Right lobe of liver (tissue), 4 donors: ENCODE measurements at regions not wholly inside any gene's neighbourhood (a gene's known extent, or its start where the extent isn't known, plus 50 kb on each side); places are given as distances from the start of the nearest gene placed in this dataset.

ENCODE experiments used
- POLR2A ChIP-seq: fragments of 450-650 bp; IDR thresholded peaks from one replicate; pipeline ENCODE4 v1.6.1; 2017; ENCODE audit warnings: antibody characterized with exemption, mild to moderate bottlenecking
- TF ChIP-seq, protein P1 (sequence below), 4 donors: fragments of 200-600 bp in 3 of 4; fragments of 450-650 bp in 1 of 4; IDR thresholded peaks; one replicate each; pipeline versions ENCODE4 v1.5.1 to v1.8.0; 2016 to 2022; ENCODE audit warnings: antibody characterized with exemption in 4 of 4, mild to moderate bottlenecking in 2 of 4
- donor health status: DM: no; HTN: no; CAD: no.
- donor health status: DM: no; HTN: no; CAD: no.
- donor health status: DM: no; HTN: yes; CAD: no.

GRCh38 chr19:57047743-57048142 lies 72.0 kb upstream of the USP29 start:
- TF ChIP-seq, protein P1, sequence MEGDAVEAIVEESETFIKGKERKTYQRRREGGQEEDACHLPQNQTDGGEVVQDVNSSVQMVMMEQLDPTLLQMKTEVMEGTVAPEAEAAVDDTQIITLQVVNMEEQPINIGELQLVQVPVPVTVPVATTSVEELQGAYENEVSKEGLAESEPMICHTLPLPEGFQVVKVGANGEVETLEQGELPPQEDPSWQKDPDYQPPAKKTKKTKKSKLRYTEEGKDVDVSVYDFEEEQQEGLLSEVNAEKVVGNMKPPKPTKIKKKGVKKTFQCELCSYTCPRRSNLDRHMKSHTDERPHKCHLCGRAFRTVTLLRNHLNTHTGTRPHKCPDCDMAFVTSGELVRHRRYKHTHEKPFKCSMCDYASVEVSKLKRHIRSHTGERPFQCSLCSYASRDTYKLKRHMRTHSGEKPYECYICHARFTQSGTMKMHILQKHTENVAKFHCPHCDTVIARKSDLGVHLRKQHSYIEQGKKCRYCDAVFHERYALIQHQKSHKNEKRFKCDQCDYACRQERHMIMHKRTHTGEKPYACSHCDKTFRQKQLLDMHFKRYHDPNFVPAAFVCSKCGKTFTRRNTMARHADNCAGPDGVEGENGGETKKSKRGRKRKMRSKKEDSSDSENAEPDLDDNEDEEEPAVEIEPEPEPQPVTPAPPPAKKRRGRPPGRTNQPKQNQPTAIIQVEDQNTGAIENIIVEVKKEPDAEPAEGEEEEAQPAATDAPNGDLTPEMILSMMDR (IDR thresholded peaks at IDR 0.05): no peak
- no peak for TF ChIP-seq POLR2A
